ENCODE measurements at regions not wholly inside any gene's neighbourhood (a gene's known extent, or its start where the extent isn't known, plus 50 kb on each side); places are given as distances from the start of the nearest gene placed in this dataset.

- TF ChIP-seq, protein P1, sequence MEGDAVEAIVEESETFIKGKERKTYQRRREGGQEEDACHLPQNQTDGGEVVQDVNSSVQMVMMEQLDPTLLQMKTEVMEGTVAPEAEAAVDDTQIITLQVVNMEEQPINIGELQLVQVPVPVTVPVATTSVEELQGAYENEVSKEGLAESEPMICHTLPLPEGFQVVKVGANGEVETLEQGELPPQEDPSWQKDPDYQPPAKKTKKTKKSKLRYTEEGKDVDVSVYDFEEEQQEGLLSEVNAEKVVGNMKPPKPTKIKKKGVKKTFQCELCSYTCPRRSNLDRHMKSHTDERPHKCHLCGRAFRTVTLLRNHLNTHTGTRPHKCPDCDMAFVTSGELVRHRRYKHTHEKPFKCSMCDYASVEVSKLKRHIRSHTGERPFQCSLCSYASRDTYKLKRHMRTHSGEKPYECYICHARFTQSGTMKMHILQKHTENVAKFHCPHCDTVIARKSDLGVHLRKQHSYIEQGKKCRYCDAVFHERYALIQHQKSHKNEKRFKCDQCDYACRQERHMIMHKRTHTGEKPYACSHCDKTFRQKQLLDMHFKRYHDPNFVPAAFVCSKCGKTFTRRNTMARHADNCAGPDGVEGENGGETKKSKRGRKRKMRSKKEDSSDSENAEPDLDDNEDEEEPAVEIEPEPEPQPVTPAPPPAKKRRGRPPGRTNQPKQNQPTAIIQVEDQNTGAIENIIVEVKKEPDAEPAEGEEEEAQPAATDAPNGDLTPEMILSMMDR (IDR thresholded peaks at IDR 0.05): no peak
- TF ChIP-seq POLR2A (IDR thresholded peaks at IDR 0.05): no peak
Measured at GRCh38 chrX:3450881-3451570, 104.6 kb upstream of the MXRA5 start.
